HG02571 (cell line): ENCODE measurements at regions not wholly inside any gene's neighbourhood (a gene's known extent, or its start where the extent isn't known, plus 50 kb on each side); places are given as distances from the start of the nearest gene placed in this dataset.

Experiments used
- ATAC-seq: cut with Tn5 transposase; IDR thresholded peaks from one replicate; pipeline ENCODE4 v1.9.1; 2021; ENCODE audit warnings: mild to moderate bottlenecking, moderate library complexity; ENCODE audit not compliant: unreplicated experiment

GRCh38 chr19:28402701-28403290 lies 810.2 kb downstream of the UQCRFS1 start:
- ATAC-seq, result no peak

GRCh38 chr19:28401739-28402424 lies 811.1 kb downstream of the UQCRFS1 start:
- ATAC-seq, result no peak

GRCh38 chr19:28400953-28401671 lies 811.8 kb downstream of the UQCRFS1 start:
- no peak for ATAC-seq

- no peak for ATAC-seq
Measured at GRCh38 chr19:28399187-28399586, 813.8 kb downstream of the UQCRFS1 start.

- ATAC-seq, result no peak
Measured at GRCh38 chr19:28397800-28398199, 815.2 kb downstream of the UQCRFS1 start.

- no peak for ATAC-seq
Measured at GRCh38 chr19:28397306-28397705, 815.6 kb downstream of the UQCRFS1 start.

GRCh38 chr19:28396287-28396831 lies 816.6 kb downstream of the UQCRFS1 start:
- no peak for ATAC-seq

- no peak for ATAC-seq
Measured at GRCh38 chr19:28394725-28395124, 818.2 kb downstream of the UQCRFS1 start.

- ATAC-seq, result no peak
Measured at GRCh38 chr19:28393574-28394336, 819.2 kb downstream of the UQCRFS1 start.

- ATAC-seq, result no peak
Measured at GRCh38 chr19:28388988-28389387, 824.0 kb downstream of the UQCRFS1 start.

- ATAC-seq, result no peak
Measured at GRCh38 chr19:28387507-28387906, 825.4 kb downstream of the UQCRFS1 start.

GRCh38 chr19:28386470-28386869 lies 826.5 kb downstream of the UQCRFS1 start:
- ATAC-seq, result no peak

- no peak for ATAC-seq
Measured at GRCh38 chr19:28386066-28386465, 826.9 kb downstream of the UQCRFS1 start.

GRCh38 chr19:28377077-28377476 lies 835.9 kb downstream of the UQCRFS1 start:
- ATAC-seq, result no peak

GRCh38 chr19:28374971-28375370 lies 838.0 kb downstream of the UQCRFS1 start:
- no peak for ATAC-seq

- ATAC-seq, result no peak
Measured at GRCh38 chr19:28372576-28373247, 840.2 kb downstream of the UQCRFS1 start.

GRCh38 chr19:28367146-28367545 lies 845.8 kb downstream of the UQCRFS1 start:
- ATAC-seq, result no peak

GRCh38 chr19:28363254-28363653 lies 849.7 kb downstream of the UQCRFS1 start:
- ATAC-seq, result no peak

GRCh38 chr19:28359431-28360414 lies 853.2 kb downstream of the UQCRFS1 start:
- ATAC-seq, result no peak
